ENCODE measurements at regions not wholly inside any gene's neighbourhood (a gene's known extent, or its start where the extent isn't known, plus 50 kb on each side); places are given as distances from the start of the nearest gene placed in this dataset.

GRCh38 chr14:94717808-94718207, 52.1 kb downstream of the GSC start:
- no peak for DNase-seq

GRCh38 chr14:94716976-94717375, 52.9 kb downstream of the GSC start:
- no peak for DNase-seq

GRCh38 chr14:94713115-94713514, 56.8 kb downstream of the GSC start:
- DNase-seq, result no peak

GRCh38 chr14:94710731-94711130, 59.2 kb downstream of the GSC start:
- no peak for DNase-seq

GRCh38 chr14:94707494-94707893, 62.4 kb downstream of the GSC start:
- no peak for DNase-seq

GRCh38 chr14:94706133-94706532, 63.8 kb downstream of the GSC start:
- DNase-seq, result no peak

- DNase-seq, result no peak
These were observed 67.3 kb downstream of the GSC start for GRCh38 chr14:94702629-94703028.

- DNase-seq, result no peak
These were observed 68.0 kb downstream of the GSC start for GRCh38 chr14:94701861-94702370.

- no peak for DNase-seq
These were observed 69.6 kb downstream of the GSC start for GRCh38 chr14:94700336-94700735.

- DNase-seq, result no peak
These were observed 70.1 kb downstream of the GSC start for GRCh38 chr14:94699831-94700230.

GRCh38 chr14:94697773-94698556, 71.9 kb downstream of the GSC start:
- DNase-seq, result no peak

GRCh38 chr14:94696518-94696917, 73.4 kb downstream of the GSC start:
- DNase-seq, result no peak

- no peak for DNase-seq
These were observed 74.7 kb downstream of the GSC start for GRCh38 chr14:94695231-94695630.

- DNase-seq, result no peak
These were observed 78.3 kb downstream of the GSC start for GRCh38 chr14:94691660-94692034.

- DNase-seq, result no peak
These were observed 78.8 kb downstream of the GSC start for GRCh38 chr14:94690896-94691659.

GRCh38 chr14:94690486-94690885, 78.3 kb downstream of the SERPINA3 start:
- DNase-seq, result no peak

GRCh38 chr14:94689985-94690400, 77.8 kb downstream of the SERPINA3 start:
- DNase-seq, result no peak

GRCh38 chr14:94689218-94689984, 77.2 kb downstream of the SERPINA3 start:
- DNase-seq, result peak; percentile 24

GRCh38 chr14:94686511-94687160, 74.4 kb downstream of the SERPINA3 start:
- DNase-seq, result no peak

- DNase-seq, result no peak
These were observed 73.7 kb downstream of the SERPINA3 start for GRCh38 chr14:94685681-94686485.

- no peak for DNase-seq
These were observed 73.0 kb downstream of the SERPINA3 start for GRCh38 chr14:94685166-94685581.

- DNase-seq, result no peak
These were observed 70.5 kb downstream of the SERPINA3 start for GRCh38 chr14:94682736-94683135.

All from inflammatory macrophage treated with lipopolysaccharide for 4 hours (primary cell).